HG02642 (cell line): ENCODE measurements at regions not wholly inside any gene's neighbourhood (a gene's known extent, or its start where the extent isn't known, plus 50 kb on each side); places are given as distances from the start of the nearest gene placed in this dataset.
A peak's percentile ranks its signal among the peaks of the same experiment; 100 is the strongest.
"Not testable (repeated sequence)": the region's sequence is repeated elsewhere in the genome, so short reads cannot be mapped to it uniquely, and the experiment has no call there.

Experiments
- ATAC-seq: cut with Tn5 transposase; IDR thresholded peaks from one replicate; pipeline ENCODE4 v1.9.1; 2021; ENCODE audit warnings: mild to moderate bottlenecking; ENCODE audit not compliant: unreplicated experiment, poor library complexity

DNA sequence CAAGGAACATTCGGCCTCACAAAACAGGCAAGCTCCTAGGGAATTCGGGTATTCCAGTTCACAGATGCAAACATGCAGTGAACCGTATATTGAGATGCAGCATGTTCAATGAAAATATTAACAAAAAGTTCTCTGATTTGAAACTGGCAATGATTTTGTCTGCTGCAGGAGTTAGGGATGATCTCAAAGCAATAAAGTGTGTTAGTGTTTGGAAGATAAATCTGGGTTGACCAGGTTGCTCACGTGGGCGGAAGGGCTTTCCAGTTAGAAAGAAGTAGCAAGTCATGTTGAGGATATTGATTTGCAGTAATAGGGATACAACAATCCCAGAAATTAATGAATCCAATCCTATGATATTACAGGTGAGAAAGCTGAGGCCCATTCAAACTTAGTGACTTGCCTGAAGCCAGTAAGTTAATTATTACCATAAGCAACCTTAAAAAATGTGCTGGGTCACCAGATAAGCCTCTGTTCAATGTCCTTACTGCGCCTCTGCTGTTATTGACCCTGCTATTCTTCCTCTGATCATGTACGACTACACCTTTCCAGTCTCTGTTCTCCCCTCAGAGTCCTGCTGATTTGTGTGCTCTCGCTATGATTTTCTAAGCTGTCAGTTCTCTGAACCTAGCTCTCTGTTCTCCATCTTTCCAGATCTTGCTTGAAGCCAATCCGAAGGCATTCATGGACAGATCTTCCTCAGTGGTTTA, 370.8 kb downstream of the DSEL start:
- ATAC-seq = no peak

DNA sequence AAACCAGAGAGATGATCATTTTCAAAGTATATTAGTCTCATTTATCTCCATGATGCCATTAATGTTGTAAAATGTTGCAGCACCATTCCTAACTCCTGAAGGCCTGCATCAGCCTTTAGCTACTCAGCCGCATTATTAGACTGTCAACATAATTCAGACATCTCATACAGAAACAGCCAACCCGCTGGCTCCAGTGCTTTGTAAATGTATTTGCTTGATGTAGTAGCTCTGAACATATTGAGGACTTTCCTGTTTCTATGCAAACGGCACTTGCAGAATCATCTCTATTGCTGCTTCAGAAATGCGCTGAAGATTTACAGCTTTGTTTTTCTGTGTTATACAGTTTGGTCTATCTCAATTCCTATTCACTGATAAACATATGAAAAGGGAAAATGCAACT, 372.2 kb downstream of the DSEL start:
- ATAC-seq = no peak

DNA sequence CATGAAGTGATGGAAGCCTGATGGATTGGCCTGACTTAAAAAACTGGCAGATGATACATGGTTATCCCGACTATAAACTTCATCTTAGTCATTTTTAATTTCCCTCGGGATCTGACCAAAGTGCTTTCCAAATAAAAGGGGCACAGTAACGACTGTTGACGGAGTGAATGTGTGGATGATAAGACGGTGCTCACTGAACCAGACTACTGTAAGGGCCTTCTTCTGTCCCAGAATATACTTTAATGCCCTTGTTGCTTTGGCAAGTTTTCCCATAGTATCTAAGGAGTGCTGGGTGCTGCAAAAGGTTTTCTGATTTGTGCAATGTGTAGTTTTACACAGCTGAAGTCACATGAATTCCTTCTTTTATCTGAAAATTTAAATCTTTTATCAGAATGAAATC, 373.5 kb downstream of the DSEL start:
- ATAC-seq = no peak

DNA sequence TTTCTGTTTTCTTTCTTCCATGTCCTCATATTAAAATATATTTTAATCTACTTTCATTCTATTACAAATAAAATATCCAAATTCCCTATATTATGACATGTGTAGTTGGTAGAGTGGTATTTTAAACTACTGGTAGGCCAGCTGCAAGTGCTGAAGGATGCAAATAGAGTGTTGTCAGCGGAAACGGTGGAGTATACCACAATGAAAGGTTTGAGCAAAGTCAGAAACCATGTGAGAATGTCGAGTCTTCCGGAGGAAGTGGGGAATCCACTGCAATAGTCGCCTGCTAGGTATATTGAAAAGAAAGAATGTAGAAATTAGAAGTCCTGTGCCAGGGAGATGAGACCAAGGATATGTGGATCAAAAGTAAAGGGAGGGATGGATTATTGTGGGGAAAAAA, 373.9 kb downstream of the DSEL start:
- no peak for ATAC-seq

DNA sequence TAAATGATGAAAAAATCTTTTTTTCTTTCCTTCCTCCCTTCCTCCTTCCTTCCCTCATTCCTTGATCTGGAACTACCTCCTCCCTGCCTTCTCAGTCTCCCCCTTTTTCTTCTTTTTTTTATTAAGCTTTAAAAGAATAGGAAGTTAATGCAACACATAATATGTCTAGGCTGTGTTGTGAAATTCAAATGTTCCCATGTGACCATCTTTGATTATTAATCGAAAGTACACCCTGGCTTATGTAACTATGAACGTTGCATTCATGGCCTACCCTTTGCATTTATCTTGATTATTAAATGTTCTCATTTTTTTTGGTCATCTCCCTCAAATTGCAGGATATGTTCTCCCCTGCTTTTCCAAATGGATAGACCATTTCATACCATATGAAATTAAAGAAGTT, 376.0 kb downstream of the DSEL start:
- ATAC-seq = no peak

DNA sequence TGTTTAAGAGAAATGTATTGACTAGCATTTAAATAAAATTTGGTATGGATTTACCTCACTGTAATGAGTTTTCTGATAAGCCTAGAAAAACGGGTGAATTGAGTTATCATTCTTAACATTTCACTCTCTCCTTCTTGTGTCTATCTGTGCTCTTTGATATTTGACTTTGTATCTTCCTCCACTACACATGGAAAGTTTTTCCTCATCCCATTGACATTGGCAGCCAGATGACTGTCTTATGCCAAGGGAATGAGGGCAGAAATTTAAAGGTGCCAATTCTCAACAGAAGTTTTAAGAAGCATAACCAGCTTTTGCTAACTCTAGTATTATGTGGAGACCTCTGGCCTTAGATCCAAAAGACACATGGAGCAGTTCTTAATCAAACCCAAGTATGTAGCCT, 376.6 kb downstream of the DSEL start:
- no peak for ATAC-seq

DNA sequence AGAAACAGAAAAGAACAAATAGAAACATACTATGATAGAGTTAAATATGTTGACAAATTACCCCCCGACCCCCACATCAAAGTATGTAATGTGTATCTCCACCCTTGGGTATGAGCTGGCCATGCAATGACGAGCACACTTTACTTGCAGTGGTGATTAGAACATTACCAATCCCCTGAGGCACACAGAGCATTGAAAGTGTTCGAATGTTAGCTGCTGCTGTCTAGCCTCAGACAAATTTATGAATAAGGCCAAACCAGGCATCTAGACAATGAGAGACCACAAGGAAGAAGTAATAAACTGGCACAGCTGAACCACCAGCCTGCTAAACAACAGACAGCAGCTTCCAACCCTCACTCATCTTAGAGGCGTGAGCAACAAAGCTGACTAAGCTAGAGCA, 380.5 kb downstream of the DSEL start:
- ATAC-seq = no peak

DNA sequence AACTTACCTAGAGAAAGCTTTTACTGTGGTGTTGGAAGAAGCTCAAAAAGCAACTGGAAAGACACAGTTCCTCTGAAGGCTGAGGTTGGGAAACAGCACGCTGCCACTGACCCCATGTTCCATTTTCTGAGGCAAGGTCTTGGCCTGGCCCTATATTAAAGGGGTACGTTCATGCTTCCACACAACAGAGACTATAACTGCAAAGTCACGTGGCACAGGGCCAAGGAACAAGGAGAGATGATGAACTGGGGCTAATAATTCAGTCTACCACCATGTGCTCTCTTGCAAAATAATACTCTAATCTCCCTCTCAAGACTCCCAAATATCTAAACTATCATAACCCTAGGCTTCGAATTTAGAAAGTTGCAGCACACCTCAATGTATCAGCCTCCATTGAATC, 381.6 kb downstream of the DSEL start:
- ATAC-seq = no peak

DNA sequence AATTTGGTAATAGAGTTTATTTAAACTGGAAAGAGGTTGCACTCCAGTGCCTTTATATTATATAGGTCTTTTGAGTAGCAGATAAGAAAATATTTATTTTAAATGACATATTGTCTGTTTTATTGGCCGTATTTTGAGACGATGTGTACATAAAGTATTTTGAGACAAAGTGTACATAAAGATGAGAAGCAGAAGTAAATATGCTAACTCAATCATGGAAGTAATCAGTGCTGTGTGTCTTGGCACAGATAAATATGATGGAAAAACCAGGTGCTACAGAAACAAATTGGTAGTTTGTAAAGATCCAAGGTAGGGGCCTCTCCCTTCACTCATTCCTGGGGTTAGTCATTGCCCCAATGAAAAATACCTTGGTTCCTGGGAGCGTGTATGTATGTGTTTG, 382.9 kb downstream of the DSEL start:
- no peak for ATAC-seq

DNA sequence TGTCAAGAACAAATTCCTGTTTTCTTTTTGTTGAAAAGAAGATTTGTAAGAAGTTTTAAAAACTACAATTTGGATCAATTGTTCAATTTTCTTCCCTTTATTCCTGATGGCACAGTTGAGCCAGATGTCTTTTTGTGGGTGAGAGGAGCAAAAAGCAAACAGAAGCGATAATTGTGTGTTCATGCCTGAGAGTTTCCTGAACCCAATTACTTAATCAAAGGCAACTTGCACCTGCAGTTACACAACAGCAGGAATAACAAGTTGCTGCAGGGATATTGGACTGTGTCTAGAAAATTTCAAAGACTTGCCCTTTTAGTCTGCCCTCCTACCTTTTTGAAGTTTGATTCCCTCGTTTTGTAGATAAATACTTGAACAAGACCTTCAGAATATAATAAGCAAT, 383.6 kb downstream of the DSEL start:
- ATAC-seq = no peak

DNA sequence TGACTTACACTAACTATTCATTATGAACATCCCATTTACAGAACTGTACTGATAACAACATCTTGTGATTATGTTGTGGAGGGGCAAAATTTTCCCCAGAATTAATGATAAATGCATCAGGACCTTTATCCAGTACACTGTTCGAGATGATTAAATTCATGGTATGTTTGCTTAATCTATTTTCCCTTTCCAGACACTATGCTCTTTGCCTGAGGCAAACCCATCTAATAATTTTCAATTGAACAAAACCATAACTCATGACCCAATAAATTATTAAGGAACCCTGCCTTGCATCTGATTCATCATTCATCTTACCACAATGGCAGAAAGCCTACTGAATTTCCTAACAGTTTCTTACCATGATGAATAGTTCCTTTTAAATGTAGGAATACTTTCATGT, 385.0 kb downstream of the DSEL start:
- no peak for ATAC-seq

DNA sequence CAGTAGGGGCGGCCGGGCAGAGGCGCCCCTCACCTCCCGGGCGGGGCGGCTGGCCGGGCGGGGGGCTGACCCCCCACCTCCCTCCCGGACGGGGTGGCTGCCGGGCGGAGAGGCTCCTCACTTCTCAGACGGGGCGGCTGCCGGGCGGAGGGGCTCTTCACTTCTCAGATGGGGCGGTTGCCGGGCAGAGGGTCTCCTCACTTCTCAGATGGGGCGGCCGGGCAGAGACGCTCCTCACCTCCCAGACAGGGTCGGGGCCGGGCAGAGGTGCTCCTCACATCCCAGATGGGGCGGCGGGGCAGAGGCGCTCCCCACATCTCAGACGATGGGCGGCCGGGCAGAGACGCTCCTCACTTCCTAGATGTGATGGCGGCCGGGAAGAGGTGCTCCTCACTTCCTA, 389.8 kb downstream of the DSEL start:
- not testable (repeated sequence) for ATAC-seq

DNA sequence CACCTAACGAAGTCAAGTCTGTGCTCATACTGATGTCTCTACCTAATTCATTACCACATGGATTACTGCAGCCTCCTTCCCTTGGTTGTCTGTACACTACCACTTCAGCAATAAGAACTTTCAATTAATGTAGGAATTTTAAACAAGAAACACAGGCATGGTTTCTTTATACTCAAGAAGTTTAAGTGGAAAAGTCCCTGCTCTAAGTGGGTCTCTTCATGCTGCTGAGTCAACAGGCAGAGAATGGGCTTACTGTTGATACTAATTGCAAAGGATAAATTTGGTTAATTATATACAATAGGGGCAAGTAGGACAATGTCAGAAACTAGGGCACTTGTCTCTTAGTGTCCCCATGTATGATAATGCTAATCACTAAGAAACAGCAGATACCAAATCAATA, 392.6 kb downstream of the DSEL start:
- ATAC-seq = no peak

DNA sequence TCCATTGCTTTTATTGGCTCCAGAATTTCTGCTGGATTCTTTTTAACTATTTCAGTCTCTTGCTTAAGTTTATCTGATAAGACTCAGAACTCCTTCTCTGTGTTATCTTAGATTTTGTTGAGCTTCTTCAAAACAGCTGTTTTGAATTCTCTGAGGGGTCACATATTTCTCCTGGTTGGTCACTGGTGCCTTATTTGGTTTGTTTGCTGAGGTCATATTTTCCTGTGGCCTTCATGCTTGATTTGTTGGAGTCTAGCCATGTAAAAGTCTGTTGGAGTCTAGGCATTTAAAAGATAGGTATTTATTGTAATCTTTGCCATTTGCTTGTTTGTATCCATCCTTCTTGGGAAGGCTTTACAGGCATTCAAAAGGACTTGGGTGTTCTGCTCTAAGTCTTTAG, 398.7 kb downstream of the DSEL start:
- no peak for ATAC-seq

DNA sequence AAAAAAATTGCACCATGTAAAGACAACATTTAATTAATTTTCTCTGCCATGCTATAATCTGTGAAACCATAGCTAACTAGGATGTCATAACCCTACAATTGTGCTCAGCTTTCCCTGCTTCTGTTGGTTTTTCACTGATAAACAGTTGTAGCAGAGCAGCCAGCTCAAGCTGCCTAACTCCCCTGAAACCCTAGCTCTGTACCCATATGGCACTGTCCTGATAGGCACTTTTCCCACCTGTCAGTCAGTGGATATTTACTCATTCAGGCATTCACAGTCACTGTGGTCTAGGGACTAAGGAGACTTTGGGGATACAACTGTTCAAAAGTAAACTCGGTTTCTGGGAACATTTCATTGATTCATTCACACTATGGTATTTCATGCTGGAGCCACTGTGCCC, 407.0 kb downstream of the DSEL start:
- ATAC-seq = no peak

DNA sequence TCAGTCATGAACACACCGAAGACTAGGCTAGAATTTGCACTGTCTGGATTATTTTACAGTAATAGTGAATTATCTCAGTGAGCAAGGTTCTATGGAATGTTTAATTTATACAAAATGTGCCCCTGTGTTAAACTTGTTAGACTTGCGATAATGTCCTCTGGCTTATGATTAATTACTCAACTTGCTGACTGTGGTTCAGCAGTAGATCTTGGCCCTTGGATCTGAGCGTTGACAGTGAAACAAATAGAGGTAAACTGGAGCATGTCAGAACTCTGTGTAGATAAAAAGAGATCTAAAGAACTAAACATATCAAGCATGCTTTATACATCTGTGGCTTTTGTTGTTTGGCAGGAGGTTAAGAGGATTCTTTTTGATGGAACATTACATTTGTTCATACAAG, 407.6 kb downstream of the DSEL start:
- no peak for ATAC-seq

DNA sequence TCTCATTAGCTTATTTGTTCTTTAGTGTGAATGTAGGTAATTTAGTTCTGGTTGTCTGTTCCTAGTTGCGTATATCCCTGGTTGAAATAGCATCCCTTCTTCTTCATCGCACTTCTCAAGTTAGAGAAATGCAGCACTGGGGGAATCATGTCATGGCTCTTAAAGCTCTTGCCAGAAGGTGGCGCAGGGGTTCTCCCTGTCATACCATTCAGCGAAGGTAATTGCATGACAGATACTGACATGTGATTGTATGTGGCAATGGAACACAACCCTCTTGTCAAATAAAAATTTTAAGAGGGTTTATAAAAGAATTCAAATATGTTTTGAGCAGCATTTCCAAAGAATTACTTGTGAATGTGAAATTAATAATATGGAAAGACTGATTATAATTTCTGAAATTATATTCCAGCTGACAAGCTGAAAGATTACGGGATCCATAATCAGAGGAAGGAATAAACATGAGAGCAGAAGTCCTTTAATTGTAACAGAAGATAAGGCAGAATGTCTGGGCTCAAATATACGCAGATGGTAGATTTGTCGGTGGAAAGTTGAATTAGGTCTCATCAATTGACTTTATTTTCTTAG, 411.7 kb downstream of the DSEL start:
- ATAC-seq = peak; percentile 97

DNA sequence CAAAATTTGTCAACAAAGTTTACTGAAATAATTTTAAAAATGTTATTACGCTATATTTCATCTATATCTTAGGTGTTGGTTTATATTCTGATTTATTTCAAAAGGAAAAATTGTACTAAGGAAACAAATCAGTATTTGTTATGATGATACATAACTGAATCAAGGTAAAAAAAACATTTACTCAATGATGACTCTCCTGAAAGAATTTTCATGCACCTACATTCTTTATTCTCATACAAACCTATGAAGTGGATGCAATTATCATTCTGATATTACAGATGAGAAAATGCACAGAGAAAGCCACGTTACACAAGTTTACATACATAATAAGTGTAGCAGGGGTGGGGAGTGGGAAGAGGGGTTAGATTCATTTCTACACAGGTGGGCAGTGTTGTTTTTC, 422.4 kb downstream of the DSEL start:
- no peak for ATAC-seq

DNA sequence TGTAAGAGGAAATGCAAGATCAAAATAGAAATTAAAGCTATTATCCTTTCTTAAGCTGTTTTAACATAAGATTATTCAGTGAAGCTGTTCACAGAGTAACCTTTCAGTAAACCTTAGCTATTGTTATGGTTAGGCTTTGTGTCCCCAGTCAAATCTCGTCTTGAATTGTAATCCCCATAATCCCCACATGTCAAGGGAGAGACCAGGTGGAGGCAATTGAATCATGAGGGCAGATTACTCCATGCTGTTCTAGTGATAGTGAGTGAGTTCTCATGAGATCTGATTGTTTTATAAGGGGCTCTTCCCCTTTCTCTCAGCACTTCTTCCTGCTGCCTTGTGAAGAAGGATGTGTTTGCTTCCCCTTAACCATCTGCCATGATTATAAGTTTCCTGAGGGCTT, 424.4 kb downstream of the DSEL start:
- ATAC-seq = no peak

DNA sequence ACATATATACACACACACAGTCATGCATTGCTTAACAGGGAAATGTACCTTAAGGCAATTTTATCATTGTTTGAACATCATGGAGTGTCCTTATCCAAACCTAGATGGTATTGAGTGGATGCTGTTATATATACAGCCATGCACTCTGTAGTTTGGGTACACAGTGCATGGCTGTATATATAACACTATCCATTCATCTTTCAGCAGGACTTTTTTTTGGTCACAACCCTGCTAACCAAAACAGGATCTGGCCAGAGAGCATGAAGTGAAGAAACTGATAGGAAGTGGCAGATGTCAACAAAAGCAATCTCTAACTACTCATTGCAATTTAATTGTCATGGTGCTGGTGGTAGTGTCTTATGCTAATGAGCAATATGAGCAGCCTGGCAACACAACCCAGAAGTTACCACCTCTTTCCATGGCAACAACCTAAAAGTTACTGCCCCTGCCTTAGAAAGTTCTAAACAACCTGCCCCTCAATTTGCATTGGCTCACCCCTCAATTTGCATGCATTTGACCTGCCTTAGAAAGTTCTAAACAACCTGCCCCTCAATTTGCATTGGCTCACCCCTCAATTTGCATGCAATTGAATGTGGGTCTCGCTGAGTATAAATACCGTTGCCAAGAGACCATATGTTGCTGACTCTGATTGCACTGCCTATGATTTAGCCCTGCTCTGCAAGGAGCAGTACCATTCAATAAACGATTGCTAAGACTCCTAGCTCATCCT, 434.9 kb downstream of the DSEL start:
- no peak for ATAC-seq

DNA sequence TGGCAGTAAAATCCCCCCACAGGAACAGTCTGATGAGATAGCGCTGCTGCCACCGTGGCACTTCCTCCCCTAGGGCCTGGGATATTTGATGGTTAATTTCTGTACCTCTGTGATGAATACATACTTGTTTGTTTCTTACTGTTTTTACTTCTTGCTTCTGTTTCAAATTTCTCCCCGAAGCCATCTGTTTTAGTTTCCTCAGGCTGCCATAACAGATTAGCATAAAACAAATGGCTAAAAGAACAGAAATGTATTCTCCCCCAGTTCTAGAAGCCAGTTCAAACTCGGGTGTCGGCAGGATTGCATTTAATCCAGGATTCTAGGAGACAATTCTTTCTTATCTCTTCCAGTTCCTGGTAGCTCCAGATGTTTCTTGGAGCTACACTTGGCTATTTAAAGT, 435.9 kb downstream of the DSEL start:
- no peak for ATAC-seq

DNA sequence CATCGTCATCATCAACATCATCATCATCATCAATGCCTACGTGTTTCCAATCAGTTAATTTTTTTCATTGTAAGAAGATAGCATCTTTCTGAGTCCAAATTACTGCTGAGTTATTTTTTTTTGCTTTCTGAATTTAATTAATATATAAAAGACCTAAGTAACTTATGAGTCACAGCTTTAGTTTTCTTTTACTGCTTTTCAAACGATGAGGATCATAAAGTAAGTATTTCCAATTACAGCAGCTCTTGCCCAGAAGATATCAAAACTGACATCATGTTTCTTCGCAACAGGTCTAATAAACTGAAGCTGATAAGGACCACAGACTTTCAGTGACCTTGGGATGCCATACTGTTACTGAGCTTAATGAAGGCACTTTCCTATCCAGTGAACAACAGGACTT, 442.2 kb downstream of the DSEL start:
- no peak for ATAC-seq
